ENCODE measurements at regions not wholly inside any gene's neighbourhood (a gene's known extent, or its start where the extent isn't known, plus 50 kb on each side); places are given as distances from the start of the nearest gene placed in this dataset.

- Histone ChIP-seq H3K27ac (no peak overlapping the region), H3K36me3 (no peaks in the 10 kb centered on the region), H3K27me3 (no peaks in the 10 kb centered on the region), H3K4me3 (no peak overlapping the region), H3K9me3 (no peaks in the 10 kb centered on the region), H3K4me1 (peaks cover 0 to 14% (median 2%) of the 10 kb centered on the region in 4 donors)
- WGBS, 2 donors, result 85 to 87% methylated on average over 3 of the region's 3 CpGs
- no peak for TF ChIP-seq CTCF (IDR thresholded peaks at IDR 0.05)
- TF ChIP-seq POLR2A (IDR thresholded peaks at IDR 0.05), result no peak
- no peak for TF ChIP-seq EP300 (IDR thresholded peaks at IDR 0.05)
- no peak for TF ChIP-seq POLR2AphosphoS5 (IDR thresholded peaks at IDR 0.05)
- intact Hi-C loops (cut with DNase I), result no loop called here
- DNase-seq, result no peak
These were observed 191.3 kb downstream of the PPP1R3A start for GRCh38 chr7:113727486-113727885.

GRCh38 chr7:113722006-113722405 is 196.8 kb downstream of the PPP1R3A start:
- H3K36me3 ChIP-seq, result no peaks in the 10 kb centered on the region
- no peak overlapping the region for H3K4me3 ChIP-seq
- H3K4me1 ChIP-seq, result peaks cover 0 to 3% (median 0%) of the 10 kb centered on the region in 4 donors
- intact Hi-C loops (cut with DNase I), result no loop called here
- DNase-seq, result no peak
- TF ChIP-seq CTCF (IDR thresholded peaks at IDR 0.05) (no peak), POLR2A (IDR thresholded peaks at IDR 0.05) (no peak), EP300 (IDR thresholded peaks at IDR 0.05) (no peak), POLR2AphosphoS5 (IDR thresholded peaks at IDR 0.05) (no peak)
- no peak overlapping the region for H3K27ac ChIP-seq
- no peaks in the 10 kb centered on the region for H3K9me3 ChIP-seq
- WGBS, 2 donors, result 58 to 91% methylated on average over 2 of the region's 2 CpGs
- no peaks in the 10 kb centered on the region for H3K27me3 ChIP-seq

- H3K27ac ChIP-seq, result no peak overlapping the region
- TF ChIP-seq POLR2A (IDR thresholded peaks at IDR 0.05) (no peak), POLR2AphosphoS5 (IDR thresholded peaks at IDR 0.05) (no peak), EP300 (IDR thresholded peaks at IDR 0.05) (no peak), CTCF (IDR thresholded peaks at IDR 0.05) (no peak)
- 55 to 79% methylated on average over 1 of the region's 1 CpG for WGBS, 2 donors
- no peak for DNase-seq
- H3K4me1 ChIP-seq, result peaks cover 0 to 23% (median 6%) of the 10 kb centered on the region in 4 donors
- no peaks in the 10 kb centered on the region for H3K9me3 ChIP-seq
- intact Hi-C loops (cut with DNase I), result no loop called here
- no peaks in the 10 kb centered on the region for H3K36me3 ChIP-seq
- H3K27me3 ChIP-seq, result no peaks in the 10 kb centered on the region
- no peak overlapping the region for H3K4me3 ChIP-seq
These were observed 201.1 kb downstream of the PPP1R3A start for GRCh38 chr7:113717739-113718138.

- WGBS, 2 donors, result 54 to 56% methylated on average over 8 of the region's 8 CpGs
- TF ChIP-seq CTCF (IDR thresholded peaks at IDR 0.05), result no peak
- TF ChIP-seq POLR2A (IDR thresholded peaks at IDR 0.05), result no peak
- peak in 2 of 4 donors; percentile 23 to 46 for TF ChIP-seq POLR2AphosphoS5 (IDR thresholded peaks at IDR 0.05)
- no peak for TF ChIP-seq EP300 (IDR thresholded peaks at IDR 0.05)
- H3K4me1 ChIP-seq, result peaks cover 0 to 23% (median 6%) of the 10 kb centered on the region in 4 donors
- peak overlapping the region in 1 of 4 donors; percentile 8 for H3K4me3 ChIP-seq
- intact Hi-C loops (cut with DNase I), result no loop called here
- no peaks in the 10 kb centered on the region for H3K9me3 ChIP-seq
- DNase-seq, result no peak
- no peaks in the 10 kb centered on the region for H3K27me3 ChIP-seq
- H3K36me3 ChIP-seq, result no peaks in the 10 kb centered on the region
- peak overlapping the region; percentile 19 to 54 (median 52) for H3K27ac ChIP-seq
These were observed 202.6 kb downstream of the PPP1R3A start for GRCh38 chr7:113715981-113716856.
